ENCODE measurements at regions not wholly inside any gene's neighbourhood (a gene's known extent, or its start where the extent isn't known, plus 50 kb on each side); places are given as distances from the start of the nearest gene placed in this dataset. TPM values are rescaled to one million over a fixed set of nuclear protein-coding genes. Genes with fewer than 3 reads are reported as not detected.

GRCh38 chr13:25032160-25032559 lies 63.8 kb upstream of the PABPC3 start:
- H3K4me3 ChIP-seq (ENCODE audit: low read depth, low read length): no peak overlapping the region
- DNase-seq (ENCODE audit: low read depth): no peak
- TF ChIP-seq, protein P1, sequence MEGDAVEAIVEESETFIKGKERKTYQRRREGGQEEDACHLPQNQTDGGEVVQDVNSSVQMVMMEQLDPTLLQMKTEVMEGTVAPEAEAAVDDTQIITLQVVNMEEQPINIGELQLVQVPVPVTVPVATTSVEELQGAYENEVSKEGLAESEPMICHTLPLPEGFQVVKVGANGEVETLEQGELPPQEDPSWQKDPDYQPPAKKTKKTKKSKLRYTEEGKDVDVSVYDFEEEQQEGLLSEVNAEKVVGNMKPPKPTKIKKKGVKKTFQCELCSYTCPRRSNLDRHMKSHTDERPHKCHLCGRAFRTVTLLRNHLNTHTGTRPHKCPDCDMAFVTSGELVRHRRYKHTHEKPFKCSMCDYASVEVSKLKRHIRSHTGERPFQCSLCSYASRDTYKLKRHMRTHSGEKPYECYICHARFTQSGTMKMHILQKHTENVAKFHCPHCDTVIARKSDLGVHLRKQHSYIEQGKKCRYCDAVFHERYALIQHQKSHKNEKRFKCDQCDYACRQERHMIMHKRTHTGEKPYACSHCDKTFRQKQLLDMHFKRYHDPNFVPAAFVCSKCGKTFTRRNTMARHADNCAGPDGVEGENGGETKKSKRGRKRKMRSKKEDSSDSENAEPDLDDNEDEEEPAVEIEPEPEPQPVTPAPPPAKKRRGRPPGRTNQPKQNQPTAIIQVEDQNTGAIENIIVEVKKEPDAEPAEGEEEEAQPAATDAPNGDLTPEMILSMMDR (IDR thresholded peaks at IDR 0.05; ENCODE audit: insufficient read depth, low read depth, low read length): no peak

DNA sequence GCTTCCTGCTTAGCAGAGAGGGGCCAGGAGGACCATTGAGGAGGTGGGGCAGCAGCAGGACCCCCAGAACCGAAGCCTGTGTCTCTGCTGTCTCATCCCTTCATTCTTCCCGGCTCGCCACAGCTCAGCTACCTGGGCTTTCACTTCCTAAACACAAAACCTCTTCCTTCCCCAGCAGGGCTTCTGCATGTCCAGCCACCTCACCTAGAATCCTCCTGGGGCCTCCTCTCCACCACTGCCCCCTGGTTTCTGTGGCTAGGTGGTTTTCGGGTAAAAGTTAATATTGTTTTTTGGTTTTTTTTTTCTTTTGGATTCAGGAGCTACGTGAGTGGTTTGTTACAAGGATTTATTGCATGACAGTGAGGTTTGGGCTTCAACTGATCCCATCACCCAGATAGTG lies 61.8 kb upstream of the PABPC3 start:
- DNase-seq (ENCODE audit: low read depth): no peak
- TF ChIP-seq, protein P1 (IDR thresholded peaks at IDR 0.05; ENCODE audit: insufficient read depth, low read depth, low read length): no peak
- H3K4me3 ChIP-seq (ENCODE audit: low read depth, low read length): no peak overlapping the region

DNA sequence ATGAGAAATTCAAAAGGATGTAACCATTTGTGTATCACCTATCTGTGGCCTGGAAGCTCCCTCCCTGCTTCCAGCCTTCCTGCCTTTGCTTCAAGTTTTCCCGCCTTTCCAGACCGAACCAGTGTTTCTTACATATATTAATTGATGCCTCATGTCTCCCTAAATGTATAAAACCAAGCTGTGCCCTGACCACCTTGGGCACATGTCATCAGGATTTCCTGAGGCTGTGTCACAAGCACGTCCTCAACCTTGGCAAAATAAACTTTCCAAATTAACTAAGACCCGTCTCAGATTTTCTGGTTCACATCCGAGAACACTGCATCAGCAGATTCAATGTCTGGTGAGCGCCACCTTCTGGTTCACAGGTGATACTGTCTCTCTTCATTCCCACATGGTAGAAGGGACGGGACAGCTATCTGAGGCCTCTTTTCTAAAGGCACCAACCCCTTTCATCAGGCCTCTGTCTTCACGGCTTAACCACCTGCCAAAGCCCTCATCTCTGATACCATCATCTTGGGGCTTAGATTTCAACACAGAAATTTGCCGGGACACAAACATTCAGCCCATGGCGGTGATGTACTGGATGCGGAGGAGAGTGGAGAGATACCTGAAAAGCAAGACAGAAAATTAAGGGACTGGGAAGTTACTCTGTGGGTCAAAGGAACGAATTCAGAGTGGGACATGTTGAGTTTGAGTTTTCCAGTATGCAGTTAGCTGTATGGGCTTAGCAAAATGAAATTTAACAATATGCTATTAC lies 58.7 kb upstream of the PABPC3 start:
- DNase-seq (ENCODE audit: low read depth): peak; percentile 71
- TF ChIP-seq, protein P1 (IDR thresholded peaks at IDR 0.05; ENCODE audit: insufficient read depth, low read depth, low read length): peak; percentile 85
- H3K4me3 ChIP-seq (ENCODE audit: low read depth, low read length): no peak overlapping the region

DNA sequence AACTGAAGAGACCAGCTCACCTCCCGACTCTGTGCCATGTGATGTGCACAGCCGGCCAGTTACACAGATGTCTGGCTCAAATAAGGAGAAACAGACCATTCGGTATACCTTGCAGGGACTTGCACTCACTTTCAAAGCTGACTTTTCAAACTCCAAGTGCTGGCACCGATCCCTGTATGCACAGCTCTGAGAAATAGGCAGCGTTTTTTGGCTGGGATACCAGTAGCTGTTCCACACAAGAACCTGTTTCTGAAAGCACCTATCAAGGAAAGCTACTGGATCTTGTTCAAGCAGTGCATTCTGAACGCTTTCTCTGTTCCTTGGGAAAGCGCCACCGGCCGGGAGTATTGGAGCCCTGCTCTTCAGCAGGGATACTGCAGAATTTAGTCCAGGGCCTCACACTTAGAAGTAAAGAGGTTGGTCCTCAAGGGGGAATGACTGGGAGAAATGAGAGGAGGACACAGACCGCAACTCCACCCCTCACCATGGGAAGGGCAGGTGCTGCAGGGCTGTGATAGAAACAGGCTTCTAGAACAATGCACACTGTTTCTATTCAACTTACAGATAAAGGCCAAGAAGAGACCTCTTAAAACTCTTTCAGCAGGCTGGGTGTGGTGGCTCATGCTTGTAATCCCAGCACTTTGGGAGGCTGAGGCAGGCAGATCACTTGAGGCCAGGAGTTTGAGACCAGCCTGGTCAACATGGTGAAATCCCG lies 53.6 kb upstream of the PABPC3 start:
- TF ChIP-seq, protein P1 (IDR thresholded peaks at IDR 0.05; ENCODE audit: insufficient read depth, low read depth, low read length): no peak
- no peak for DNase-seq (ENCODE audit: low read depth)

DNA sequence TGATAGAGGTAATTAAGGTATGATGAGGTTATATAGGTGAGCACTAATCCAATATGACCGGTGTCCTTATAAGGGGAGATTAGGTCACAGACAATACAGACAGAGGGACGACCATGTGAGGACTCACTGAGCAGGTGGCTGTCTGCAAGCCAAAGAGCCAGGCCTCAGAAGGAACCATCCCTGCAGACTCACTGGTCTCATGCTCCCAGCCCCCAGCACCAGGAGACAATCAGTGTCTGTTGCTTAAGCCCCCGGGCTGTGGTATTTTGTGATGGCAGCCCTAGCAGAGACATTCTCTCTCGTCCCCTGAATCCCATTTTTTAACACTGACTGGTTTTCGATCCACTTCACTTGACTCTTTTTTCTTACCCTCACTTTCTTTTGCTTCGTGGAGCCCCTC lies 51.9 kb upstream of the PABPC3 start:
- TF ChIP-seq, protein P1 (IDR thresholded peaks at IDR 0.05; ENCODE audit: insufficient read depth, low read depth, low read length): no peak
- no peak overlapping the region for H3K4me3 ChIP-seq (ENCODE audit: low read depth, low read length)
- no peak for DNase-seq (ENCODE audit: low read depth)

More for the DNA sequence above, 53.6 kb upstream of the PABPC3 start:
- H3K4me3 ChIP-seq (ENCODE audit: low read depth, low read length): no peak overlapping the region

Small RNA genes in the stretch of these regions (small RNA-seq; reads per million reads assigned to genes)
- gene AL590099.1: not detected
- gene LSP1P1: not detected
